T47D (cell line): ENCODE measurements at regions not wholly inside any gene's neighbourhood (a gene's known extent, or its start where the extent isn't known, plus 50 kb on each side); places are given as distances from the start of the nearest gene placed in this dataset.
A peak's percentile ranks its signal among the peaks of the same experiment; 100 is the strongest.

ENCODE experiments used
- DNase-seq, 2 experiments: peaks; one replicate each; pipeline versions ENCODE4 v3.0.0 to v3.0.0-alpha.2; 2011 to 2012; ENCODE audit warnings: low read depth in 1 of 2, low spot score in 1 of 2
- JUND ChIP-seq: IDR thresholded peaks from 2 replicates; pipeline ENCODE4 v1.6.1; 2012; ENCODE audit warnings: low read depth
- in situ Hi-C: cut with HindIII; loops from 2 replicates; pipeline ENCODE4 v1.10.0; 2016; ENCODE audit warnings: low sequenced_read_pairs, low pct_unique_long_range_greater_than_20kb

- TF ChIP-seq JUND = no peak
- in situ Hi-C loops = no loop called here
- no peak for DNase-seq
Observed at GRCh38 chr2:195520671-195521155, 136.3 kb upstream of the SLC39A10 start.

GRCh38 chr2:195515551-195515950 lies 141.5 kb upstream of the SLC39A10 start:
- no peak for TF ChIP-seq JUND
- no peak for DNase-seq
- in situ Hi-C loops = no loop called here

- no peak for DNase-seq
- in situ Hi-C loops = no loop called here
Observed at GRCh38 chr2:195514365-195514764, 142.7 kb upstream of the SLC39A10 start.

GRCh38 chr2:195513119-195513518 lies 143.9 kb upstream of the SLC39A10 start:
- in situ Hi-C loops = no loop called here
- no peak for DNase-seq
- no peak for TF ChIP-seq JUND

More at GRCh38 chr2:195514365-195514764, 142.7 kb upstream of the SLC39A10 start:
- no peak for TF ChIP-seq JUND

- TF ChIP-seq JUND = no peak
- in situ Hi-C loops = no loop called here
Observed at GRCh38 chr2:195509551-195509950, 147.5 kb upstream of the SLC39A10 start.

DNA sequence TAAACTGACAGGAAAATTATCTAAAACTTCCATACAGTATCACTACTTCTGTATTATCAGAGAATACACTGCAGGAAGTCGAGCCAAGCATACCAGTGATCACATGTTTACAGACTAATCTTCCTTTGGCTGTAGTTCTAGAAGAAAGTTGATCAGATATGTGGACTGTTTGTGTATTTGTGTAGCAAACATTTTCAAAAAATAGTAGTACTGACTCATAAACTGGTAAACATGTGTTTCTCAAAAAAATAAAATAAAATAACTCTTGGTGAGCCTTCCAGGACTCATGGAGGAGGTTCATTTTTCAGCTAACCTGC lies 148.9 kb upstream of the SLC39A10 start:
- in situ Hi-C loops = no loop called here
- DNase-seq = no peak
- TF ChIP-seq JUND = no peak

More at GRCh38 chr2:195509551-195509950, 147.5 kb upstream of the SLC39A10 start:
- no peak for DNase-seq

GRCh38 chr2:195507447-195508138 lies 149.4 kb upstream of the SLC39A10 start:
- no peak for TF ChIP-seq JUND
- no peak for DNase-seq
- in situ Hi-C loops = no loop called here

GRCh38 chr2:195505701-195506100 lies 151.3 kb upstream of the SLC39A10 start:
- in situ Hi-C loops = no loop called here
- DNase-seq = no peak
- no peak for TF ChIP-seq JUND

DNA sequence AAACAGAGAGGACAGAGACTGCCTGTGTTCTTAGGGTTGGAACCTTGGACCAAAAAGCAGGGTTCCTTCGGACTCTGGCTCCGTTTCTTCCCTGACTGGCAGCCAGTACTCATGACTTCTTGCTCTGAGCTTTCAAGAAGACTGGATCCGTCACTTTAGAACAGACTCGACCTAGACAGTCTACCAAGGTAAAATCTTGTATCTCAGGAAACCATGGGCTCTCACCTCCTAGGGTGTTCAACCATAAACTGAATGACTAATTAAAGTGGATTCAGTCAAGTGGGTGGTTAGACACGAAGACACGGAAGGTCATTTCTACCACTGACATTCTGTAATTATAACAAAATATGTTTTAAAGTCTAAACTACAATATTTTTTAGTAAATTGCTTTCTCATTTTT lies 153.8 kb upstream of the SLC39A10 start:
- DNase-seq = no peak
- TF ChIP-seq JUND = no peak
- in situ Hi-C loops = no loop called here

- TF ChIP-seq JUND = no peak
- in situ Hi-C loops = no loop called here
- no peak for DNase-seq
Observed at GRCh38 chr2:195501746-195502145, 155.3 kb upstream of the SLC39A10 start.

GRCh38 chr2:195500879-195501278 lies 156.1 kb upstream of the SLC39A10 start:
- in situ Hi-C loops = no loop called here
- no peak for TF ChIP-seq JUND
- no peak for DNase-seq

DNA sequence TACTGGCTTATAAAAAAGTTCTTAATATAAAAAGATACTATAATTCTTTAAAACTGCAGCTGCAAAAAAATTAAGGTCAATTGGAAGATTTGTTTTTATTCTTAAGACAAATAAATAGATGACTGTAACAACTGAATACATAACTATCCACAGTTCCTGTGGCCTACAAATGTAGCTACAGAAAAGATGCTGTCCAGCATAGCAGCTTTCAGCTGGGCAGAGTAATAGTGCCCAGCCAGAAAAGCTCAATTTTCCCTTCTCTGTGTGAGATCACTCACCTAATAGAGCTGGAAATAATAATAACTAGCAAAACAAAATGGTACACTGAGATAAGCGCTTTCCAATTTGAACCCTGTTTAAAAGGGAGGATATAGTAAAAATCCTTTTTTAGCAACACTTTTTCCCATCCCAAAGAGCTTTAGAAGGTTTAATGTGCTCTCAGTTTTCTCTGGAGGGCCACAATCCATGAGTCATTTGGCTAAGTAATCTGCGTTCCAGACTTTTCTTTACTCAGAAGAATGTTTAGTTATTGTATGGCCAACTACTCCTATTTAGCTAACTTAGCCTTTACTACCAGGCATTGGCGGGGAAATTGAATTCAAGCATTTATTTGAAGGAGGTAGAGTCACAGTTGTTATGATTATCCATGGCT lies 158.1 kb upstream of the SLC39A10 start:
- in situ Hi-C loops = no loop called here
- no peak for TF ChIP-seq JUND
- DNase-seq = no peak

DNA sequence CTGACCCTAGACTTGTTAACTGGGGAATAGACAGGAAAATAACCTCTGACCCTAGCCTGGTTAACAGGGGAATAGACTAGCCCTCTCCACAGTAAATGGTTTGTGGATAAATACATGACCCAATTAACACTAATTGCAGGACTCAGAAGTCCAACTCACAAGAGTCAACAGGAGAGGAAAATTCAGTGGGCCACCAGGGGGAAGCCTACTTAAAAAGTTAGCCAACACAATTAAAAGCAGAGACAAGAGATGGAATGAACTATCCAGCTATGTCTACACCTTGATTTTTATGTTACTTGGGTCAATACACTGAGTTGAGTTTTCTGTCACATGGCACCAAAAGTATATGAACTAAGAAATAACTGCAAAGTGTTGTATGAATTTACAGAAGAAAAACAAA lies 158.8 kb upstream of the SLC39A10 start:
- in situ Hi-C loops = no loop called here
- TF ChIP-seq JUND = no peak
- peak in 1 of 2 experiments; percentile 48 for DNase-seq
